GM10248 (cell line): ENCODE measurements at regions not wholly inside any gene's neighbourhood (a gene's known extent, or its start where the extent isn't known, plus 50 kb on each side); places are given as distances from the start of the nearest gene placed in this dataset.
"Not testable (repeated sequence)": the region's sequence is repeated elsewhere in the genome, so short reads cannot be mapped to it uniquely, and the experiment has no call there.

Source experiments
- CTCF ChIA-PET: fragments of 300-600 bp; sonication (Branson Sonifier 250); formaldehyde crosslinking; extraction: SDS; loops from one replicate; lab custom pipeline; 2021; ENCODE audit warnings: antibody characterized with exemption; lab: Yijun Ruan, JAX
- POLR2A ChIA-PET: fragments of 350-650 bp; sonication (Branson Sonifier 250); formaldehyde crosslinking; extraction: SDS; loops from one replicate; lab custom pipeline; 2020; ENCODE audit warnings: antibody characterized with exemption; lab: Yijun Ruan, JAX
- DNase-seq: peaks from one replicate; pipeline ENCODE4 v3.0.0; 2012; ENCODE audit errors: extremely low spot score
- TF ChIP-seq, protein P1 (sequence below): IDR thresholded peaks from 2 replicates; pipeline ENCODE4 v1.5.1; 2012; ENCODE audit warnings: mild to moderate bottlenecking, low read depth; ENCODE audit errors: extremely low read depth, missing control alignments, control extremely low read depth

DNA sequence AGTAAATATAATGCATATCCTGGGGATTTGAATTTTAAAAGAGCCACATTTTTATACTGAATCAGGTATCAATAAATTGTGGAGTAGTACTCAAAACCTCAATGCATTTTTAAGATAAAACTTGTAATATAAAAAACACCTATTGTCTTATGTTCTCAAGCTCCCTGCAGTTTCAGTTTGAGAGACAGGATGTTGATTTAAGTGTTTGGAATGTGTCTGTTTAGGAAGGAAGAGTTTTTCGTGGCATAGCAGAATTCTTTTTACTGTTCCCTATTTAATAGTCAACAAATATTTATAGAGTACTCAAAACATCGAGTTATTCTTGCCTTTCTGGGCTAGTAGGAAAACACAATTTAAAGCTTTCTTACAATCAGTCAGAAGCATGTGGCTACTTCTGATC is 146.1 kb upstream of the BCHE start:
- no peak for DNase-seq
- ChIA-PET CTCF (interaction anchor here (1.1 kb wide), 1 partner anchor 9 kb away, joined by 3 read pairs; no protein-coding TSS in a partner anchor), POLR2A (no interaction called here)
- TF ChIP-seq, protein P1, sequence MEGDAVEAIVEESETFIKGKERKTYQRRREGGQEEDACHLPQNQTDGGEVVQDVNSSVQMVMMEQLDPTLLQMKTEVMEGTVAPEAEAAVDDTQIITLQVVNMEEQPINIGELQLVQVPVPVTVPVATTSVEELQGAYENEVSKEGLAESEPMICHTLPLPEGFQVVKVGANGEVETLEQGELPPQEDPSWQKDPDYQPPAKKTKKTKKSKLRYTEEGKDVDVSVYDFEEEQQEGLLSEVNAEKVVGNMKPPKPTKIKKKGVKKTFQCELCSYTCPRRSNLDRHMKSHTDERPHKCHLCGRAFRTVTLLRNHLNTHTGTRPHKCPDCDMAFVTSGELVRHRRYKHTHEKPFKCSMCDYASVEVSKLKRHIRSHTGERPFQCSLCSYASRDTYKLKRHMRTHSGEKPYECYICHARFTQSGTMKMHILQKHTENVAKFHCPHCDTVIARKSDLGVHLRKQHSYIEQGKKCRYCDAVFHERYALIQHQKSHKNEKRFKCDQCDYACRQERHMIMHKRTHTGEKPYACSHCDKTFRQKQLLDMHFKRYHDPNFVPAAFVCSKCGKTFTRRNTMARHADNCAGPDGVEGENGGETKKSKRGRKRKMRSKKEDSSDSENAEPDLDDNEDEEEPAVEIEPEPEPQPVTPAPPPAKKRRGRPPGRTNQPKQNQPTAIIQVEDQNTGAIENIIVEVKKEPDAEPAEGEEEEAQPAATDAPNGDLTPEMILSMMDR: no peak

DNA sequence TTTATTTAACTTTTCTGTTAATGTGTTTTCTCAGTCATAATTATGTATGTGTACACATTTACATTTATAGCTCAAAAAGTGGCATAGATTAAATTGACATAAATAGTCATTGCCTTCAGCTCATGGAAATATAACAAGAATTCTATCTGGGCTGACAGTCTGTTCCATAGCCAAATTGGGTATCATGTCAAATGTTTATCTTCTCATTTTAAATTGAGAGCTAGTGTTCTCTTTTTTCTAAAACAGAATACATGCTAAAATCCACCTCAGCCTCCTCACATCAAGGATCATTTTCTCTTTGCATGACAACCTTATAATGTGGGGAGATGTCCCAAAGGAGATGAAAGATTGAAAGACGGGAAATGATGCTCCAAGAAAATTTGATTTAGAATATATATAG is 144.1 kb upstream of the BCHE start:
- POLR2A ChIA-PET: no interaction called here
- CTCF ChIA-PET: no interaction called here
- TF ChIP-seq, protein P1: no peak
- no peak for DNase-seq

DNA sequence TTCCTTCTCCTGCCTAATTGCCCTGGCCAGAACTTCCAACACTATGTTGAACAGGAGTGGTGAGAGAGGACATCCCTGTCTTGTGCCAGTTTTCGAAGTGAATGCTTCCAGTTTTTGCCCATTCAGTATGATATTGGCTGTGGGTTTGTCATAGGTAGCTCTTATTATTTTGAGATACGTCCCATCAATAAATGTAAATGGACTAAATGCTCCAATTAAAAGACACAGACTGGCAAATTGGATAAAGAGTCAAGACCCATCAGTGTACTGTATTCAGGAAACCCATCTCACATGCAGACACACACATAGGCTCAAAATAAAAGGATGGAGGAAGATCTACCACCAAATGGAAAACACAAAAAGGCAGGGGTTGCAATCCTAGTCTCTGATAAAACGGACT is 123.6 kb upstream of the BCHE start:
- POLR2A ChIA-PET, CTCF ChIA-PET, DNase-seq: not testable (repeated sequence)

DNA sequence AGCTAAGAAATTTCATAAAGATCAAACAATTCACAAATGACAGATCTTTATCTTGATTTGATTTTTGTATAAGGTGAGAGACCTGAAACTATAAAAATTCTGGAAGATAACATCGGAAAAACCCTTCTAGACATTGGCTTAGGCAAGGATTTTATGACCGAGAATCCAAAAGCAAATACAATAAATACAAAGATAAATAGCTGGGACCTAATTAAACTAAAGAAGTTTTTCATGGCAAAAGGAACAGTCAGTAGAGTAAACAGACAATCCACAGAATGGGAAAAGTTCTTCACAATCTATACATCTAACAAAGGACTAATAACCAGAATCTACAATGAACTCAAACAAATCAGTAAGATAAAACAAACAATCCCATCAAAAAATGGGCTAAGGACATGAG is 116.9 kb upstream of the BCHE start:
- no peak for DNase-seq
- TF ChIP-seq, protein P1: no peak
- ChIA-PET CTCF (interaction anchor here (0.6 kb wide), 1 partner anchor 1979 kb away, joined by 4 read pairs; no protein-coding TSS in a partner anchor), POLR2A (no interaction called here)

DNA sequence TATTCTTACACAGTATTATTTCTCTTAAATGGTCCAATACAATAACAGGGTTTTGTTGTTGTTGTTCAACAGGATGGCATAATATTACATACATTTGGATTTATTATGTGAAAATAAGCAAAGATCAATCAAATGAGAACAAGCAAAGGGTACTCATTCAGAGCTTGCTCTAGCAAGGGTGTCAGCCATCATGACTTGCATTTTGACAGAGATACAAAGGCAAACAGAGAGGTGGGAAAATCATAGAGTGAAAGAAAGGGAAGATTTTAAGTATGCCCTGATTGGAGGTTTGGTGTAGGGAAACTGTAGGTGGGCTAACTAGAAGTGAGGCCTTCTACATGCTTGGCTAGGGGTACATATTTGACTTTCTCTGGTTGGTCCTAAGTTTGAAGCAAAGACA is 109.1 kb upstream of the BCHE start:
- CTCF ChIA-PET: no interaction called here
- TF ChIP-seq, protein P1: no peak
- POLR2A ChIA-PET: no interaction called here
- no peak for DNase-seq

DNA sequence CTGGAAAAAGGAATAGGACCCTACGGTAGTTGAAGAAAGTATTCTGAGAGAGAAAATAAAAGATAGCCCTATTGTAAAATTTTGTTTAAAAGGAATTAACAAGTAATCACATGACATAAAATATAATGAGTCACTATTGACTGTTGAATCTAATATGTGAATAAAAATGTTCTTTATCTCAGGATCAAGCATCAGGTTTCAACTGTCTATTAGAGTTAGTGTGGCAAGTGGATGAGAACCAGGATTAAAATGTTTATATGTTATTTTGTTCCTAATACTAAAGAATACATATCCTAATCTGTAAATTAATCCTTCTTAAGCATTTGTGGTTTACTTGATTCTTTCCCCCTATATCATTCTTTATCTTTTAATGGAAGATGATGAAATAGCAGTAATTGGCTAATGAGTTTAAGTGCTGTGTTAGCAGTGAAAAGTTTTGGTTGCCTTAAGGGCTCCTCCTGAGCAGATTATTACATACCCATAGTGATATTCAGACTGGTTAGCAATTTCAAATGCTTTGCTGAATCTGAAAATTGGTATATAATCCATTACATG is 101.8 kb upstream of the BCHE start:
- ChIA-PET POLR2A (no interaction called here), CTCF (interaction anchor here (0.8 kb wide), 1 partner anchor 14 kb away, joined by 3 read pairs; no protein-coding TSS in a partner anchor)
- no peak for DNase-seq
- TF ChIP-seq, protein P1: no peak

DNA sequence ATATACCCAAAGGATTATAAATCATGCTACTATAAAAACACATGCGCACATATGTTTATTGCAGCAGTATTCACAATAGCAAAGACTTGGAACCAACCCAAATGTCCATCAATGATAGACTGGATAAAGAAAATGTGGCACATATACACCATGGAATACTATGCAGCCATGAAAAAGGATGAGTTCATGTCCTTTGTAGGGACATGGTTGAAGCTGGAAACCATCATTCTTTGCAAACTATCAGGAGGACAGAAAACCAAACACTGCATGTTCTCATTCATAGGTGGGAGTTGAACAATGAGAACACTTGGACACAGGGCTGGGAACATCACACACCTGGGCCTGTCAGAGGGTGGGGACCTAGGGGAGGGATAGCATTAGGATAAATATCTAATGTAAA is 98.9 kb upstream of the BCHE start:
- CTCF ChIA-PET, POLR2A ChIA-PET, DNase-seq: not testable (repeated sequence)

DNA sequence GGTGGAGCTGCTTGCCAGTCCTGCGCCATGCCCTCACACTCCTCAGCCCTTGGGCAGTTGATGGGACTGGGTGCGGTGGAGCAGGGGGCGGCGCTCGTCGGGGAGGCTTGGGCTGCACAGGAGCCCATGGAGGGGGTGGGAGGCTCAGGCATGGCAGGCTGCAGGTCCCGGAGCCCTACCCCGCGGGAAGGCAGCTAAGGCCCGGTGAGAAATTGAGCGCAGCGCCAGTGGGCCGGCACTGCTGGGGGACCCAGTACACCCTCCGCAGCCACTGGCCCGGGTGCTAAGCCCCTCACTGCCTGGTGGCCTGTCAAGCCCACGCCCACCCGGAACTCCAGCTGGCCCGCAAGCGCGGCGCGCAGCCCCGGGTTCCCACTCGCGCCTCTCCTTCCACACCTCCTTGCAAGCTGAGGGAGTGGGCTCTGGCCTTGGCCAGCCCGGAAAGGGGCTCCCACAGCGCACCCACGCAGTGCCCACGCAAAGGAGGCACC is 87.1 kb upstream of the BCHE start:
- CTCF ChIA-PET: interaction anchor here (1.2 kb wide), 1 partner anchor 15 kb away, joined by 3 read pairs; no protein-coding TSS in a partner anchor
- DNase-seq, POLR2A ChIA-PET: not testable (repeated sequence)
